ENCODE measurements at regions not wholly inside any gene's neighbourhood (a gene's known extent, or its start where the extent isn't known, plus 50 kb on each side); places are given as distances from the start of the nearest gene placed in this dataset.

- no peak for ATAC-seq
- TF ChIP-seq, protein P1, sequence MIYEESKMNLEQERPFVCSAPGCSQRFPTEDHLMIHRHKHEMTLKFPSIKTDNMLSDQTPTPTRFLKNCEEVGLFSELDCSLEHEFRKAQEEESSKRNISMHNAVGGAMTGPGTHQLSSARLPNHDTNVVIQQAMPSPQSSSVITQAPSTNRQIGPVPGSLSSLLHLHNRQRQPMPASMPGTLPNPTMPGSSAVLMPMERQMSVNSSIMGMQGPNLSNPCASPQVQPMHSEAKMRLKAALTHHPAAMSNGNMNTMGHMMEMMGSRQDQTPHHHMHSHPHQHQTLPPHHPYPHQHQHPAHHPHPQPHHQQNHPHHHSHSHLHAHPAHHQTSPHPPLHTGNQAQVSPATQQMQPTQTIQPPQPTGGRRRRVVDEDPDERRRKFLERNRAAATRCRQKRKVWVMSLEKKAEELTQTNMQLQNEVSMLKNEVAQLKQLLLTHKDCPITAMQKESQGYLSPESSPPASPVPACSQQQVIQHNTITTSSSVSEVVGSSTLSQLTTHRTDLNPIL (CRISPR knock-in tag; IDR thresholded peaks at IDR 0.05; ENCODE audit: low read depth) = no peak
- TF ChIP-seq POU6F1 (CRISPR knock-in tag; IDR thresholded peaks at IDR 0.05; ENCODE audit: borderline replicate concordance, low read depth) (no peak), ESRRG (CRISPR knock-in tag; IDR thresholded peaks at IDR 0.05) (no peak), ZNF70 (CRISPR knock-in tag; IDR thresholded peaks at IDR 0.05) (no peak), CSRNP3 (CRISPR knock-in tag; IDR thresholded peaks at IDR 0.05) (no peak), ISL1 (CRISPR knock-in tag; IDR thresholded peaks at IDR 0.05) (no peak), OSR1 (CRISPR knock-in tag; IDR thresholded peaks at IDR 0.05) (no peak), ZNF565 (CRISPR knock-in tag; conservative IDR thresholded peaks at IDR 0.05; ENCODE audit: low read depth) (no peak), ZC3H10 (CRISPR knock-in tag; IDR thresholded peaks at IDR 0.05) (no peak), SNAI2 (CRISPR knock-in tag; IDR thresholded peaks at IDR 0.05) (no peak)
These were observed 1356.9 kb downstream of the TMEM121 start for GRCh38 chr14:106883218-106883692.
